ENCODE measurements at regions not wholly inside any gene's neighbourhood (a gene's known extent, or its start where the extent isn't known, plus 50 kb on each side); places are given as distances from the start of the nearest gene placed in this dataset.

- no peak overlapping the region for H3K9ac ChIP-seq (ENCODE audit: low read depth, low read length)
- H2AFZ ChIP-seq (replicated peaks; ENCODE audit: low read length, poor library complexity): no peak overlapping the region
- no peak overlapping the region for H3K4me3 ChIP-seq (ENCODE audit: insufficient read depth, low read depth, low read length)
- no peak for ATAC-seq (ENCODE audit: low read depth)
- no peak overlapping the region for H3K4ac ChIP-seq (ENCODE audit: low read depth, low read length)
- in situ Hi-C loops (cut with MboI; ENCODE audit: low sequenced_read_pairs) (no loop called here), intact Hi-C loops (cut with micrococcal nuclease) (no loop called here), dilution Hi-C loops (cut with HindIII; ENCODE audit: low sequenced_read_pairs, unreplicated experiment) (no loop called here)
- POLR2A ChIA-PET (ENCODE audit: unreplicated experiment): no interaction called here
- CTCF ChIA-PET: no interaction called here
- no peak overlapping the region for H3K23ac ChIP-seq (ENCODE audit: low read depth, low read length)
- no peak overlapping the region for H2BK15ac ChIP-seq (ENCODE audit: low read depth, low read length)
- WGBS, 2 experiments (ENCODE audit: extremely low coverage in 2 of 2, insufficient read length in 1 of 2): no CpG with 5 or more reads among the region's 7 CpGs
- H2BK5ac ChIP-seq (ENCODE audit: low read depth, low read length, poor library complexity, severe bottlenecking): no peak overlapping the region
- H4K8ac ChIP-seq (ENCODE audit: low read depth in 2 of 2, low read length in 2 of 2): no peak overlapping the region
- no peak overlapping the region for H2BK120ac ChIP-seq (ENCODE audit: low read depth, low read length)
- no peak for DNase-seq
- no peak overlapping the region for H3K56ac ChIP-seq (ENCODE audit: extremely low read depth, insufficient read depth, low read length)
- H3K18ac ChIP-seq (ENCODE audit: low read depth, low read length): no peak overlapping the region
- H4K20me1 ChIP-seq (ENCODE audit: insufficient read depth, low read length): no peaks in the 10 kb centered on the region
- no peaks in the 10 kb centered on the region for H3K9me1 ChIP-seq (ENCODE audit: insufficient read depth, low read length)
- H3K27me3 ChIP-seq (ENCODE audit: control insufficient read depth, insufficient read depth, low read length): no peaks in the 10 kb centered on the region
- no peaks in the 10 kb centered on the region for H3K79me1 ChIP-seq (ENCODE audit: low read depth in 1 of 2, low read length in 2 of 2)
- H2AK5ac ChIP-seq (ENCODE audit: low read depth, low read length): no peak overlapping the region
- H3K27ac ChIP-seq (ENCODE audit: insufficient read depth, low read length): no peak overlapping the region
- no peak overlapping the region for H3K14ac ChIP-seq (replicated peaks; ENCODE audit: low read depth, low read length)
- no peak overlapping the region for H4K5ac ChIP-seq (ENCODE audit: low read depth, low read length)
- H3K9me3 ChIP-seq (ENCODE audit: control insufficient read depth, insufficient read depth, low read length): peaks cover 61% of the 10 kb centered on the region
- BruUV-seq (replicated peaks): no TSS peak
- H2AK9ac ChIP-seq (replicated peaks; ENCODE audit: low read depth, low read length, poor library complexity): no peak overlapping the region
- H3K36me3 ChIP-seq (ENCODE audit: control insufficient read depth, insufficient read depth, low read length): no peaks in the 10 kb centered on the region
- TF ChIP-seq SMC3 (IDR thresholded peaks at IDR 0.05; ENCODE audit: low read depth, low read length) (no peak), FOS (IDR thresholded peaks at IDR 0.05; ENCODE audit: low read depth, low read length) (no peak), ELK1 (IDR thresholded peaks at IDR 0.05; ENCODE audit: borderline replicate concordance, low read depth, low read length) (no peak), CEBPB (IDR thresholded peaks at IDR 0.05; ENCODE audit: low read depth, low read length) (no peak), NFE2L2 (IDR thresholded peaks at IDR 0.05; ENCODE audit: low read depth, low read length) (no peak), CTCF (conservative IDR thresholded peaks at IDR 0.05; ENCODE audit: low read depth, low read length) (no peak), CHD1 (IDR thresholded peaks at IDR 0.05; ENCODE audit: low read depth, low read length) (no peak), MAZ (IDR thresholded peaks at IDR 0.05; ENCODE audit: borderline replicate concordance, low read depth, low read length) (no peak), RFX5 (IDR thresholded peaks at IDR 0.05; ENCODE audit: low read depth, low read length) (no peak), BHLHE40 (IDR thresholded peaks at IDR 0.05; ENCODE audit: low read depth, low read length) (no peak), RAD21 (IDR thresholded peaks at IDR 0.05; ENCODE audit: low read length) (no peak), POLR2A (IDR thresholded peaks at IDR 0.05; ENCODE audit: low read depth, low read length) (no peak), MXI1 (IDR thresholded peaks at IDR 0.05; ENCODE audit: borderline replicate concordance, low read depth, low read length) (no peak), MAFK (IDR thresholded peaks at IDR 0.05; ENCODE audit: low read depth, low read length) (no peak), USF2 (IDR thresholded peaks at IDR 0.05; ENCODE audit: low read depth, low read length) (no peak), RCOR1 (IDR thresholded peaks at IDR 0.05; ENCODE audit: insufficient replicate concordance, low read length) (no peak)
- H3K4me2 ChIP-seq (ENCODE audit: low read depth, low read length): no peak overlapping the region
- H4K91ac ChIP-seq (ENCODE audit: insufficient read depth, low read depth, low read length): no peak overlapping the region
- H2BK20ac ChIP-seq (ENCODE audit: low read depth, low read length): no peak overlapping the region
- no peaks in the 10 kb centered on the region for H3K4me1 ChIP-seq (ENCODE audit: control insufficient read depth, insufficient read depth, low read length)
These were observed 1469.7 kb downstream of the BRD1 start for GRCh38 chr22:48357961-48358360.

Data from IMR-90 (cell line).